ENCODE measurements at regions not wholly inside any gene's neighbourhood (a gene's known extent, or its start where the extent isn't known, plus 50 kb on each side); places are given as distances from the start of the nearest gene placed in this dataset.
"Not testable (repeated sequence)": the region's sequence is repeated elsewhere in the genome, so short reads cannot be mapped to it uniquely, and the experiment has no call there.

DNA sequence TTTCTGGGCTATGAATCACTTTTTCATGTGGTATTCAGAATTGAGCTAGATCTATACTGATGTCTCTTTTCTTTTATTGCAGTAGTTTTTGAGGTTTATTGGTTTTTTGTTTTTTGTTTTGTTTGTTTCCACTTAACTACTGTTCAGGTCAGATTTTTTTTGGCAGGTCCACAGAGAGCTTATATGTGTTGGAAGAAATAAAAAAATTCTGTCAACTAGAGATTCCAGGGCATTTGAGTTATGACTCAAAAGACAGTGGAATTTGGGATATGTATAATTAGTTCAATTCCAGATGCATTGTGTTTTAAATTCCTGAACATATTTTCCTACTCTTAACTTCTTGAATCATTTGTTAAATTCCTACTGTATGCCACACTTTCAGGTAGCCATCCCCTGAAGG lies 727.2 kb downstream of the SI start:
- intact Hi-C loops (cut with DNase I), result no loop called here
- Histone ChIP-seq H3K4me3 (no peak overlapping the region), H3K27me3 (no peaks in the 10 kb centered on the region), H3K36me3 (no peaks in the 10 kb centered on the region), H3K27ac (no peak overlapping the region), H3K9me3 (no peaks in the 10 kb centered on the region), H3K4me1 (no peaks in the 10 kb centered on the region)
- no peak for DNase-seq
- TF ChIP-seq POLR2A (IDR thresholded peaks at IDR 0.05), result no peak
- TF ChIP-seq, protein P1, sequence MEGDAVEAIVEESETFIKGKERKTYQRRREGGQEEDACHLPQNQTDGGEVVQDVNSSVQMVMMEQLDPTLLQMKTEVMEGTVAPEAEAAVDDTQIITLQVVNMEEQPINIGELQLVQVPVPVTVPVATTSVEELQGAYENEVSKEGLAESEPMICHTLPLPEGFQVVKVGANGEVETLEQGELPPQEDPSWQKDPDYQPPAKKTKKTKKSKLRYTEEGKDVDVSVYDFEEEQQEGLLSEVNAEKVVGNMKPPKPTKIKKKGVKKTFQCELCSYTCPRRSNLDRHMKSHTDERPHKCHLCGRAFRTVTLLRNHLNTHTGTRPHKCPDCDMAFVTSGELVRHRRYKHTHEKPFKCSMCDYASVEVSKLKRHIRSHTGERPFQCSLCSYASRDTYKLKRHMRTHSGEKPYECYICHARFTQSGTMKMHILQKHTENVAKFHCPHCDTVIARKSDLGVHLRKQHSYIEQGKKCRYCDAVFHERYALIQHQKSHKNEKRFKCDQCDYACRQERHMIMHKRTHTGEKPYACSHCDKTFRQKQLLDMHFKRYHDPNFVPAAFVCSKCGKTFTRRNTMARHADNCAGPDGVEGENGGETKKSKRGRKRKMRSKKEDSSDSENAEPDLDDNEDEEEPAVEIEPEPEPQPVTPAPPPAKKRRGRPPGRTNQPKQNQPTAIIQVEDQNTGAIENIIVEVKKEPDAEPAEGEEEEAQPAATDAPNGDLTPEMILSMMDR (IDR thresholded peaks at IDR 0.05), result no peak
- TF ChIP-seq EP300 (IDR thresholded peaks at IDR 0.05), result no peak
- no peak for TF ChIP-seq POLR2AphosphoS5 (IDR thresholded peaks at IDR 0.05)

DNA sequence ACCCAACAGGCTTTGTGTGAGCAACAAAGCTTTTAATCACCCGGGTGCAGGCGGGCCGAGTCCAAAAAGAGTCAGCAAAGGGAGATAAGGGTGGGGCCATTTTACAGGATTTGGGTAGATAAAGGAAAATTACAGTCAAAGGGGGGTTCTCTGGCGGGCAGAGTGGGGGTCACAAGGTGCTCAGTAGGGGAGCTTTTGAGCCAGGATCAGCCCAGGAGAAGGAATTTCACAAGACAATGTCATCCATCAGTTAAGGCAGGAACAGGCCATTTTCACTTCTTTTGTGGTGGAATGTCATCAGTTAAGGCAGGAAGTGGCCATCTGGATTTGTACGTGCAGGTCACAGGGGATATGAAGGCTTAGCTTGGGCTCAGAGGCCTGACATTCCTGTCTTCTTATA lies 736.1 kb downstream of the SI start:
- H3K9me3 ChIP-seq; H3K4me3 ChIP-seq; intact Hi-C loops (cut with DNase I); H3K27ac ChIP-seq; H3K4me1 ChIP-seq; H3K27me3 ChIP-seq; DNase-seq; H3K36me3 ChIP-seq: not testable (repeated sequence)
- WGBS, 2 donors, result 86 to 88% methylated on average over 5 of the region's 5 CpGs

DNA sequence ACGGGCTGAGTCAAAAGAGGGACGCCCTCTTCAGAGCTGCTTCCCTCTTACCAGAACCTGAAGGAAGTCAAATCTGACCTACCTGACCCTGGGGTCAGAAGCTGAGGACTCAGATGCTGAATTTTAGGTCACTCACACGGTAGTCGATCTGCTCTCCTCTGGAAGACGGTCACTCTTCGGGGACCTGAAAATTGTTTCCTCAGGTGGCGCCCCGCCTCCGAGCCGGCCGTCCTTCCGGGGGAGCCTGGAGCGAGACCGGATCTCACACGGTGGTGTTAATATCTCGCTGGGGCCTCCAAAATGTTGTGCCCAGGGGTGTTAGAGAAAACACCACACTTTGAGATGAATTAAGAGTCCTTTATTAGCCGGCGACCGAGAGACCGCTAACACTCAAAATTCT lies 737.2 kb downstream of the SI start:
- no peaks in the 10 kb centered on the region for H3K4me1 ChIP-seq
- DNase-seq, result no peak
- H3K27ac ChIP-seq, result no peak overlapping the region
- WGBS, 2 donors, result 95 to 97% methylated on average over 20 of the region's 20 CpGs
- intact Hi-C loops (cut with DNase I), result no loop called here
- H3K9me3 ChIP-seq, result no peaks in the 10 kb centered on the region
- no peak overlapping the region for H3K4me3 ChIP-seq
- no peaks in the 10 kb centered on the region for H3K36me3 ChIP-seq
- TF ChIP-seq POLR2AphosphoS5 (IDR thresholded peaks at IDR 0.05), result no peak
- no peak for TF ChIP-seq EP300 (IDR thresholded peaks at IDR 0.05)
- TF ChIP-seq, protein P1 (IDR thresholded peaks at IDR 0.05), result no peak
- TF ChIP-seq POLR2A (IDR thresholded peaks at IDR 0.05), result no peak
- no peaks in the 10 kb centered on the region for H3K27me3 ChIP-seq

DNA sequence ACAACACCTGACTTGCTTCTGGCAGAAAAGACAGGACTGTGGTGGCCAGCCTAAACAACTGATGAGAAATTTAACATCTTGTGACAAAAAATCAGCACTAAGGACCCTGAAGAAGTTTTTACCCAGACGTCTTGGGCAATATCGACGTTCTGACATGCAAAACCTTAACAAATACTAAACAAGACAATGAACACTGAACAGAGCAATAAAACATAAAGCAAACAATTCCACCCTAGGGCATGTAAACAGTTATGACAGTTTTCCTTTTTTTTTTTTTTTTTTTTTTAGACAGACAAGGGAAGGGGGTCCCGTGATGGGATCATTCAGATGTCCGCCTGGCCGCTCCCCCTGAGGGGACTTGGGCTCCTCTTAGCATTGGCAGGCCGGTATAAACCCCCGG lies 738.0 kb downstream of the SI start:
- intact Hi-C loops (cut with DNase I), result no loop called here
- WGBS, 2 donors, result 16 to 73% methylated on average over 8 of the region's 8 CpGs
- H3K9me3 ChIP-seq, result no peaks in the 10 kb centered on the region
- DNase-seq, result no peak
- H3K4me1 ChIP-seq, result no peaks in the 10 kb centered on the region
- no peak overlapping the region for H3K27ac ChIP-seq
- H3K36me3 ChIP-seq, result no peaks in the 10 kb centered on the region
- no peak overlapping the region for H3K4me3 ChIP-seq
- H3K27me3 ChIP-seq, result no peaks in the 10 kb centered on the region
- TF ChIP-seq POLR2AphosphoS5 (IDR thresholded peaks at IDR 0.05), result no peak

DNA sequence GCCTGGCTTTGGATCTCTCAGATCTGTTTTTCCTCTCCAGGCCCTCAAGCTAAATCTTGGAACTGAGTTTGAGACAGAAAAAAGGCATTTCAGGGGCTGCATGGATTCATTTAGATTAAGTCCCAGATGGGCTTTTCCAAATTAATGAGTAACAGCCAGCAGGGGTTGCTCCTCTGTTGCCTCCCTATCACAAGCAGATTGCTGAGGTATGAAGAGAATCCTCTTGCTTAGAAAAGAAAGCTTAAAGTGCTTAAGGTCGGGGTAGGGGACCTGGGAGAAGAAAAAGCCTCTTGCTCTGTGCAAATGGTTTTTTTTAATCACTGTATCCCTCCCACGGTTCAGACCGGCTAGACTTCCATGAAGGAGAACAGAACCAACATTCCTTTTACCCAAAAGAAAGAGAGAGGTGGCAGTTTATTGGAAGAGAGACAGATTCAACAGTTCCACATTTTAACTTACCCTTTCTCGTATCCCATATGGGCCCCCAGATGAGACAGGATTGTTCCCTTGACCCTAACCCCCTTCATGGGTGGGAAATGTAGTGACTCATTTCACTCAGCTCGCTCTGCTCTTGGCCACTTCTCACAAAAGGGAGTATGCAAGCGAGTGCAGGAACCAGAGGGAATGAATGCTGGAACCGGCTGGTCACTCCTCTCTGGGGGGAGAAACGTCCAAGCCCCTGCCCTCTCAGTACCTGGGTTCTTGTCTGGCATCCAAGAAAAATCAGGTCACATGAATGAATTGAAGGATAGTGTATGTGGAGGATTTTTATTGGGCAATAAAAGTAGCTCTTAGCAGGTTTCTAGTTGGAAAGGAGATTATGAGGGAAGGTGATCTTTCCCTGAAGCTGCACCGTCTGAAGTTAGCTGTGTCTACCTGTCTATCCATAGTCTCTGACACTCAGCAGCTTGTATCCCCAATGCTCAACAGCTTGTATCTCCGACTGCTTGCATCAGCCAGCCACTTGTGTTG lies 745.2 kb downstream of the SI start:
- no peak overlapping the region for H3K4me3 ChIP-seq
- WGBS, 2 donors, result 16 to 45% methylated on average over 10 of the region's 10 CpGs
- H3K27ac ChIP-seq, result no peak overlapping the region
- H3K9me3 ChIP-seq, result no peaks in the 10 kb centered on the region
- H3K4me1 ChIP-seq, result peaks cover 0 to 32% (median 10%) of the 10 kb centered on the region in 4 donors
- no peaks in the 10 kb centered on the region for H3K27me3 ChIP-seq
- no peaks in the 10 kb centered on the region for H3K36me3 ChIP-seq
- DNase-seq, result no peak
- TF ChIP-seq EP300 (IDR thresholded peaks at IDR 0.05), result no peak
- no peak for TF ChIP-seq POLR2A (IDR thresholded peaks at IDR 0.05)
- TF ChIP-seq, protein P1 (IDR thresholded peaks at IDR 0.05), result no peak
- no peak for TF ChIP-seq POLR2AphosphoS5 (IDR thresholded peaks at IDR 0.05)
- intact Hi-C loops (cut with DNase I), result no loop called here

DNA sequence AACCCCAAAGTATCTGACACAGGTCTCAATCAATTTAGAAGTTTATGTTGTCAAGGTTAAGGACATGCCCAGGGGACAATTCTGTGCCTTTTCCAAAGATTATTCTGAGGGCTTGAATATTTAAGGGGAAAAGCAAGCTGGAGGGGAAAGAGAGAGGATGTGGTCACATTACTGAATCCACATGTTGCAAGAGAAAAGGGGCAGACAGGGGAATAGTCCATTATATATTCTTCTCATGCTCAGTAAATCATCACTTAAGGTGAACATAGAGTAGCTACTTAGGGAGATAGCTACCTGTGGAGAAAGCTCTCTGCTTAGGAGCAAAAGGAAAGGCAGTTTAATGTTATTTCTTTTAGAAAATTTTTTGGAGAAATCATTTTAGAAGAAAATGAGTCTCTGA lies 751.6 kb downstream of the SI start:
- H3K27ac ChIP-seq, result no peak overlapping the region
- no peaks in the 10 kb centered on the region for H3K9me3 ChIP-seq
- intact Hi-C loops (cut with DNase I), result no loop called here
- TF ChIP-seq EP300 (IDR thresholded peaks at IDR 0.05), result no peak
- no peak for TF ChIP-seq POLR2AphosphoS5 (IDR thresholded peaks at IDR 0.05)
- TF ChIP-seq, protein P1 (IDR thresholded peaks at IDR 0.05), result no peak
- TF ChIP-seq POLR2A (IDR thresholded peaks at IDR 0.05), result no peak
- H3K4me1 ChIP-seq, result peaks cover 0 to 12% (median 1%) of the 10 kb centered on the region in 4 donors
- H3K4me3 ChIP-seq, result no peak overlapping the region
- H3K27me3 ChIP-seq, result no peaks in the 10 kb centered on the region
- no peaks in the 10 kb centered on the region for H3K36me3 ChIP-seq
- no peak for DNase-seq
